NCI-H1436 treated with DMSO at 0.1 percent for 48 hours (cell line): ENCODE measurements at regions not wholly inside any gene's neighbourhood (a gene's known extent, or its start where the extent isn't known, plus 50 kb on each side); places are given as distances from the start of the nearest gene placed in this dataset.
"Not testable (repeated sequence)": the region's sequence is repeated elsewhere in the genome, so short reads cannot be mapped to it uniquely, and the experiment has no call there.

Source experiments
- DNase-seq: peaks from one replicate; lab custom pipeline; 2025; lab: John Stamatoyannopoulos, UW

DNA sequence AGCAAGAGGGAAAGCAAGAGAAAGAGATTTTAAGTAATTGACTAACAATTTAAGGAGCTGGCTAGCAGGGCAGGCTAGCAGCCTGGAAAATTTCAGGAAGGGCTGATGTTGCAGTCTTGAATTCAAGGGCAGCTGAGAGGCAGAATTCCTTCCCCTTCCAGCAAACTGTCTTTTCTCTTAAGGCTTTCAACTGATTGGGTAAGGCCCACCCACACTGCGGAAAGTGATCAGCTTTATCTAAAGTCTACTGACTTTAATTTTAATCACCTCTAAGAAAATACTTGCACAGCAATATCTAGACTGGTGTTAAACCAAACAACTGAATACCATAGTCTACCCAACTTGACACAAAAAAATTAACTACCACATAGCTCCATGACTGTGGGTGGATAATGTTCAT, 303.9 kb downstream of the FZD1 start:
- no peak for DNase-seq

GRCh38 chr7:91569728-91570457, 305.7 kb downstream of the FZD1 start:
- no peak for DNase-seq

DNA sequence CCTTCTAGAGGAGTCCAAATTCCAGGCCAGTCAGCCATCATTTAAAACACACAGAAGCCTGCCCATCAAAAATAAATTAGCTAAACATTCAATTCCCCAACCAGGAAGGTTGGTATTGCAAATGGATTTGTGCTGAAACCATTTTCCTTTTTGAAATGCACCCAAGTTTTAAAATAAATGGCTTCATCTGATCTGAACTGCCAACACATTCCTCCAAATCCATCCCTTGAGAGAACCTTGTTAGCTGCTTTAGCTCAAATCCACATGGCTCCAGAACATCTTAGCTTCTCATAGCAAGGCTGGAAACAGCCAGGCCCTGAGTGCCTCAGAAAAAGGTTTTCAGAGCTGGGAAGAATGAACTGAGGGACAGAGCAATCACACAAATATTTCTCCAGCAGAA, 306.3 kb downstream of the FZD1 start:
- DNase-seq, result no peak

DNA sequence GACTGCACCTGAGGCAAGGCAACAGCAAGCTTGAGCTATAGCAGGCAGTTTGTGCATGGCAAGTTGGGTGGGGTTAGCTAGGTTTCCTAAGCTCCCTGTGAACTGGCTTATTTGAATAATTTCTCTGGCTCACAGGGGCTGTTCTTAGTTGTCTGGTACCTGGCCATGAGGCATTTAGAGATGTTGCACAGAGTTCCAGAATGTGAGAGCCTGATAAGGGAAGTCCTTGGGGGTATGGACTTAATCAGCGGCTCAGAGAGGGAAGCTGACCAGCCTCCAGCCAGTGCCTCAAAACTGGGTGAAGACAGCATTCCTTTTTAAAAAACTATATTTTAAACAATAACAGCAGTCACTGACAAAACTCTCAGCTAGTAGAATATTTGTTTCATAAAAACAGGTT, 307.4 kb downstream of the FZD1 start:
- DNase-seq, result no peak

DNA sequence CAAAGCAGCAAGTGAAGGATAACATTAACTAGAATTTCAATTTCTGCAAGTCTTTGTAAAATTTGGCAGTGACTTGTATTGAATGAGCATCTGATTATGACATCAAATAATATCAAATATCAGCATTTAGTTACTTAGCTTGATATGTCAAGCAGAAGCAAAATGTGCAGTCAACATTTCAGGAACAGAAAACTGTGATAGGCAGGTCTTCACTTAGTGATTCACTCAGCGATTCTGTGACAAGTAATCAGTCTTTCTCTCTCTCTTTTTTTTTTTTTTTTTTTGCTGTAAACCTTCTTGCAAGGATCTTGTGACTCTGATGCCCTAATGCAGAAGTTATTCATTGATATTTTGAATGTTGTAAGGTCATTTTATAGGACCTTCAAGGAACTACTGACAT, 307.1 kb downstream of the MTERF1 start:
- DNase-seq, result no peak

DNA sequence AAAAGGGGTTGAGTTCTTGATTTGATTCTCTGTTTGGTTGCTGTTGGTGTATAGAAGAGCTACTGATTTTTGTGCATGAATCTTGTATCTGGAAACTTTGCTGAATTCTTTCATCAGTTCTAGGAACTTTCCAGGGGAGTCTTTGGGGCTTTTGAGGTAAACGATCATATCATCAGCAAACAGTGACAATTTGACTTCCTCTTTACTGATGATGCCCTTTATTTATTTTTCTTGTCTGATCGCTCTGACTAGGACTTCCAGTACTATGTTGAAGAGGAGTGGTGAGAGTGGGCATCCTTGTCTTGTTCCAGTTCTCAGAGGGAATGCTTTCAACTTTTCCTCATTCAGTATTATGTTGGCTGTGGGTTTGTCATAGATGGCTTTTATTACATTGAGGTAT, 304.0 kb downstream of the MTERF1 start:
- DNase-seq, result not testable (repeated sequence)

DNA sequence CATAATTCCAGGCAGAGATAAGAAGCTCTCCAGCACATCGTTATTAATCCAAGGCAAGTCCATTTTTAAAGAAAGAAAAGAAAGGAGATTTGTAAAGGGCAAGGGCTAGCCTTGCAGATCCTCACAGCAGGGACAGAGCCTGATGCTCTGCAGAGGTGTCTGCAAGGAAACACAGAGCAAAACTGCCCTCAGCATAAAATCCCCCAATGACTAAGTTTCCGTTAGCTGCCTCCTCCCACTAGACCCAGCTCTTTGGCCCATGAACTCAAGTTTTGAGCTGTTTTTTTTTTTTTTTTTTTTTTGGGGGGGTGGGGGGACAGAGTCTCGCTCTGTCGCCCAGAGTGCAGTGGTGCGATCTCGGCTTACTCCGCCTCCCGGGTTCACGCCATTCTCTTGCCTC, 300.7 kb downstream of the MTERF1 start:
- DNase-seq, result no peak

GRCh38 chr7:91582799-91583477, 297.6 kb downstream of the MTERF1 start:
- DNase-seq, result no peak

DNA sequence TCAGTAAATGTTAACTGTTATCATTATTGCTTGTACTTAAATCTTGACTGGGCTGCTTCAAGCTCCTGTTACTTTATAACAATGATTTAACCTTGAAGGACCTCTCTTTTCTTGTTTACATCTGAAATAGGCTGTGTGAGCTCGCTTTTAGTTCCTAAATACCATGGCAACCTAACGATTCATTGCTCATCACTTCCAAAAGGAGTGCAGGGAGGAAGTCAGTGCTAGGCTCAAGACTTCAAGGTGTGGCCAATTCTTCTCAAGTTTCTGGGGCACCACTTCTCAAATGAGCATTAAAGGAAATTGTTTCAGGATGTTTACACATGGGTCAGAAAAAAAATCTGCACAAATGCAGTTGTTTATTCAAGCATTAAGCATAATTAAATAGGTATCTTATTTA, 284.2 kb downstream of the MTERF1 start:
- DNase-seq, result no peak

- DNase-seq, result no peak
Measured at GRCh38 chr7:91598791-91599190, 281.7 kb downstream of the MTERF1 start.

- no peak for DNase-seq
Measured at GRCh38 chr7:91600112-91600511, 280.4 kb downstream of the MTERF1 start.

- no peak for DNase-seq
Measured at GRCh38 chr7:91603707-91604106, 276.8 kb downstream of the MTERF1 start.

GRCh38 chr7:91608606-91609005, 271.9 kb downstream of the MTERF1 start:
- no peak for DNase-seq

GRCh38 chr7:91609525-91609924, 271.0 kb downstream of the MTERF1 start:
- no peak for DNase-seq

GRCh38 chr7:91614431-91614830, 266.1 kb downstream of the MTERF1 start:
- DNase-seq, result no peak

DNA sequence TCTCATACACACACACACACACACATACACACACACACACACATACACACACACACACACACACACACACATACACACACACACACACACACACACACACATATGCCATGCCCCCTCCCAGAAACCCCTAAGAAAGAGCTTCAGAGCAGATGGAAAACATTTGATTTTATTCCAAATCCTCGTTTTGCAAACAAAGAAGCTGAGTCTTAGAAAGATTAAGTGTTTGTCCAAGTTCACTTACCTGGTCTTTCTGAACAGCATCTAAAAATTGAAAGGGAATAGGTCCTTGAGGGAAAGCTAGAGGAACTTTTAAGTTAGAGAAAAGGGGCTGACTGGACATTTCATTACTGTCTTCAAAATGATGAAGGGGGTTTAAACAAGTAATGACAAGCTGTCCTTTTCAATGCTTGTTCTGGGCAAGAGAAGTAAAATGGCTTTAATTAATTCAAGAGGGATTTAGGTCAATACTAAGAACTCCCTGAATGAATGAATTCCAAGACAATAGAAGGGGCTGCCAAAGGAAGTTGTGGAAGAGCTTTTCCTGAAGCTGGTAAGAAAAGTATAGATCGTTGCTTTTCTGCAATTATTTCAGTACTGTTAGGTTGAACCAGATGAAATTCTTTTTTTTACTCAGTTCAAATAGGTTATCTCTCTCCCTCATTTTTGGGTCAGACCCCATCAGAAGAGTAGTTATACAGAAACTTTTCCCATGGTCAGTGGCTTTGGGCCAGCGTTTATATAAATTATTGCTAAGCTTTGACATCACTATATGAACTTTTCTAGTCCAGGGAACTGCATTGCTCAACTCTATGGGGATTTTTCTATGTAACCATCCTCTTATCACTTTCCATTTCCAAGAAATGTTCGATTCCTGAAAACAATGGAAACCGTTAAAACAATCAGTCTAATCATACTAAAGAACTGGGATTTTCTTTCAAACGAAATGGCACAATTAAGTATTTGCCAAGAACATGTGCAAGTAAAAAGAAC, 261.4 kb downstream of the MTERF1 start:
- no peak for DNase-seq

DNA sequence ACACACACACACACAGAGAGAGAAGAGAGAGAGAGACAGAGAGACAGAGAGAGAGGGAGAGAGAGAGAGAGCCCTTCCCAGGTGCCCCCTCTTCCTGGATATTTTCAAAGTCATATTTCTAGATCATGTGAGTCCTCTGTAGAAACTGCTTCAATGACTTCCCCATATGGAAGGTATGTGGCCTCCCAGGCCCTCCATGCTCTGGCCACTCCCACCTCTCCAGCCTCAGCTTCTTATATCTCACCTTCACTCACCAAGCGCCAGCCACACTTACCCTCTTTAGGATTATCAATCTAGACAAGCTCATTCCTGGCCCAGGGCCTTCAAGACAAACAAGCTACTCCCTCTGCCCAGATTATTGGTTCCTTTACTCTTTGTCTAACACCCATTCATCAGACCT, 259.7 kb downstream of the MTERF1 start:
- no peak for DNase-seq

DNA sequence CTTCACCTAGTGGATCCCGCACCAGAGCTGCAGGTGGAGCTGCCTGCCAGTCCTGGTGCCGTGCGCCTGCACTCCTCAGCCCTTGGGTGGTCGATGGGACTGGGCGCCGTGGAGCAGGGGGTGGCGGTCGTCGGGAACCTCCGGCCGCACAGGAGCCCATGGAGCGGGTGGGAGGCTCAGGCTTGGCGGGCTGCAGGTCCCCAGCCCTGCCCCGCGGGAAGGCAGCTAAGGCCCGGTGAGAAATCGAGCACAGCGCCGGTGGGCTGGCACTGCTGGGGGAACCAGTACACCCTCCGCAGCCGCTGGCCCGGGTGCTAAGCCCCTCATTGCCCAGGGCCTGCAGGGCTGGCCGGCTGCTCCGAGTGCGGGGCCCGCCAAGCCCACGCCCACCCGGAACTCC, 253.2 kb downstream of the MTERF1 start:
- DNase-seq, result not testable (repeated sequence)

GRCh38 chr7:91628742-91629141, 251.8 kb downstream of the MTERF1 start:
- DNase-seq, result peak; percentile 14

DNA sequence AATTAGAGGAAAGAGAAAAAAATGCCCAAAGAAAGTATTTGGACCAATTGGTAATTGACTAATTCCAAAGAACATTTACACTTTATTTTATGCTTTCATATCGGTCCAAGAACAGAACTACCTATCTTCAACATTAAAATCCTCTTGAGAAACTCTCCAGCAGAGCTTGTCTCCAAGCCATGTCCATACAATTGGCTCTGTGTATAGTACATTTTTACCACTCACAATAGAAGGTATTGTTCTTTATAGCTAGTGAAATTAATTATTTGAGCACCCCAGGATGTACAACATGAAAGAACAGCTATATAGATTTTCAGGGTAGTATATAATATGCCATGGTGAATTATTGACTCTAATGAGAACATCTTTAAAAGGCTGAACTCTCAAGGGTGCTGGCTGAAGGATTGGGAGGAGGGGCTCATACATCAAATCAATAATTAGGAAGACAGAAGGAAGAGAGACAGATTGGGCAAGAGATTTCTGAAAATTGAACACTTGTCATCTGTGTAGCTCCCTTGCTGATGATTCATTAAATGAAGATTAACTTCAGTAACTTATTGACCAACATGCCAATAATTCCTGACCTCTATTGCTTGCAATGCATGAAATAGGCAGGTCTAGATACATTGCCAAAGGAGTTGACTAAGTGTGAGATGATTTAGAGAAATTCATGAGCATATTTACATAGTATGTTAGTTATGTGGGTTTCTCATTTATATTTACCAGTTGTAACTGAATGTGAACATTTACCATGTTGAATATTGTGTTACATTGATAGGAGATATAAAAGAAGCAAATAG, 249.7 kb downstream of the MTERF1 start:
- no peak for DNase-seq

DNA sequence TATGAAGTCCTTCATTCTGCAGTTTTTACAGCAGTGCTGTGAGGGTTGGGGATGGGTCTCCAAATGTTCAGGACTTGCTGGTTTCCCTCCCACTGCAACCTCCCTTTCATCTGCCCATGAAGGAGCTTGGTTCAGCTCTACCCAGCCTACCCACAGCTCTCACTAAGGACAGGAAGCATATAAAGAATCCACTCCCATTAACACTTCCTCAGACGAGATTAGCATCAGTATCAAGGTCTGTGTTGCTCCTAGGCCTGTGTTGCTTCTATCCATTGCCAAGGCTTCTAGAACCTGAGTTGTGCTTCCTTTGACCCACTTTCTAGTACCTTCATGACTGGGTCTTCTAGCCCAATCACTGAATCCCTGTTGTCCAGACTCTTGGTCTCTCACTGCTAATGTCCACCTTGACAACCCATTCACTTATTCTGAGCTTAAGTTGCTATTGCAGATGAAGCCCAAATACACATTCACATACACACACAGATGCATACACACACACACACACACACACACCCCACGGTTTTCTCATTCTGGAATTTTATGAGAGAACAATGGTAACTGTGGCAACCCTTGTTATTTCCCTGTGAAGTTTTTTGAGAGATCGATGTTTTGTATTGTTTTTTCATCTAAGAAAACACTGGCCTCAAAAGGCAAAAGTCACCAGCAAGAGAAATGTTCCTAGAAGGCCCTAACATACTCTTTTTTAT, 248.1 kb downstream of the MTERF1 start:
- no peak for DNase-seq
